HUDEP-2 (cell line): ENCODE measurements at regions not wholly inside any gene's neighbourhood (a gene's known extent, or its start where the extent isn't known, plus 50 kb on each side); places are given as distances from the start of the nearest gene placed in this dataset.

Experiments
- DNase-seq, 76 experiments: peaks; one replicate each; lab custom pipeline; 2025; ENCODE audit not compliant: unreplicated experiment in 76 of 76; lab: John Stamatoyannopoulos, UW

GRCh38 chr2:144678736-144679135 is 158.8 kb upstream of the ZEB2 start:
- no peak for DNase-seq

DNA sequence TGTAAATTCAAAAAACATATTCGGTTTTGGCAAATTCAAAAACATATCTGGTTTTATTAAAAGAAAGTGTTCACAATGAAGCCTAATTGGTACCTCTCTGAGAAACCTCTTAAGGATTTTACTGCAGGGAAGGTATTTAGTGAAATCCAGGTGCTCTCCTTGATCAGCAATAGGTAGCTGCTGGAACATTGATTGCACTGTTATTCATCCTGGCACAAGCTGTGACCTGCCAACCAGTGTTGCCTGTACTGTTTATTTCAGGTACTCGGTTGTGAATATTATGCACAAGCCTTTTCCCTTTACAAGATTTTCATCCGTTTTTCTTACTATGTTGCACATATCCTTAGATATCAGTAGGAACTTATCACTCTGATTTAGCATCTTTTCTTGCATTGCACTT is 155.8 kb upstream of the ZEB2 start:
- DNase-seq = no peak

- DNase-seq = no peak
These were observed 155.4 kb upstream of the ZEB2 start for GRCh38 chr2:144675331-144675730.

GRCh38 chr2:144674071-144674470 is 154.2 kb upstream of the ZEB2 start:
- no peak for DNase-seq

- no peak for DNase-seq
These were observed 153.5 kb upstream of the ZEB2 start for GRCh38 chr2:144673456-144673855.

GRCh38 chr2:144671695-144672455 is 152.0 kb upstream of the ZEB2 start:
- no peak for DNase-seq

- no peak for DNase-seq
These were observed 150.8 kb upstream of the ZEB2 start for GRCh38 chr2:144670738-144671137.

- DNase-seq = no peak
These were observed 150.2 kb upstream of the ZEB2 start for GRCh38 chr2:144670080-144670479.

DNA sequence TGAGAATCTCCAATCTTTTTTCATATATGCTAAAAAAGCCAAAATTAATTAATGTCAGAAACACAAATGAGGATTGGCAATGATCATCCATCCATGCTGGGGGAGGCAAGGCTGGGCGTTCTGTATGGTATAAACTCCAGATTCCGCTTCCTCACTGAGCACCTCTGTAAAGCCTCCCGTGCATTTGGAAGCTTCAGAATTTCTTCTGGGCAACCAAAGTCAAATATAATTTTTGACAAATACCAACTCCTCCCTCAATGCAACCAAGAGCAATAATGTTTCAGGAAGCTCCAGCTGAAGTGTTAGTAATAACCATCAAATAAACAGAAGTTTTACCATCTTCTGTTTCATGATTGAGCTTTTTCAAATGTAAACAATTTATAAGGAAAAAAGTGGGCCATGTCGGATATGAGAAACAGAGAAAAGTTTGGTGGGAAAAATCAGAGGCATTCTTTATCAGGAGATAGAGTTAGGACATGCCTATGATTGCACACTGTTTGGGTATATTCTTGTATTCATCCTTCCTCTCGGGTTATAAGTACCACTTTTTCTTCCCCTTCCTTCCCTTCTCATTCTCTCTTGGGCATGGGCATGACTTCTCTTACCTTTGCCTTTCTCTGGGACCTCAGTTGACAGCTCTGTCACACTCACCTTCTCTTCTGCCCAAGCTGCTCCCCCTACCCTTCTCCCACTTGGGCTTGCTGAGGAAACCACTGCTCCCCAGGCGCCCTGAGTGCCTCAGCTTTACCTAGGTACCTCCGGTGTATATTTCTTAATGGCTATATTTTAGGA is 149.5 kb upstream of the ZEB2 start:
- no peak for DNase-seq

DNA sequence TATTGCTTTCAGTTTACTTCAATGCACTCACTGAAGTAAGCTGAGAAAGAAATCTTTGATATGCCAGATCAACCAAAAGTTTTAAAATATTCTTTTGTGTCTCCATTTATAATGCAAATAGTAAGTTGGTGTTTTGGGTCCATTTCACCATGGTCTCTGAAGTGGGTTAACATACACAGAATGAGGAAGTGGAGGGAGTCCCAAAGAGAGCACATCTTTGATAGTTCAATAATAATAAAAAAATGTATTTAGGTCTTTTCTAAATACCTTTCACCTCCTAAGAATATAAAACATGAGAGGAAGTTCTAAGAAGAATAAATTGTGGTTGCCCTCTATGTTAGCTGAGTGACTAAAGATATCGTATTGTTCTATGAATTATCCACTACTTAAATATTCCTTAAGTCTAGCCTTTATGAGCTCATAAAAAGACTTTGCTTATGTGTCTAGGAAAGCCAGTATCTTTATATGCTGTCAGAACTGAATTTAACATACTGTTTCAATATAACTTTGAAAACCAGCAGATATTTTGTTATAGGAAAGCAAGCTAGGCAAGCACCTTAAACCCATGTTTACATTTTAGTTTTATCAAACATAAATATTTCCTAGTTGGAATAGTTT is 148.7 kb upstream of the ZEB2 start:
- DNase-seq = no peak

- no peak for DNase-seq
These were observed 146.1 kb upstream of the ZEB2 start for GRCh38 chr2:144666032-144666431.

GRCh38 chr2:144663207-144663606 is 143.3 kb upstream of the ZEB2 start:
- DNase-seq = no peak

- peak in 7 of 76 experiments; percentile 4 to 32 (median 11) for DNase-seq
These were observed 140.8 kb upstream of the ZEB2 start for GRCh38 chr2:144660518-144661316.

- peak in 10 of 76 experiments; percentile 10 to 68 (median 34) for DNase-seq
These were observed 139.9 kb upstream of the ZEB2 start for GRCh38 chr2:144659731-144660275.

DNA sequence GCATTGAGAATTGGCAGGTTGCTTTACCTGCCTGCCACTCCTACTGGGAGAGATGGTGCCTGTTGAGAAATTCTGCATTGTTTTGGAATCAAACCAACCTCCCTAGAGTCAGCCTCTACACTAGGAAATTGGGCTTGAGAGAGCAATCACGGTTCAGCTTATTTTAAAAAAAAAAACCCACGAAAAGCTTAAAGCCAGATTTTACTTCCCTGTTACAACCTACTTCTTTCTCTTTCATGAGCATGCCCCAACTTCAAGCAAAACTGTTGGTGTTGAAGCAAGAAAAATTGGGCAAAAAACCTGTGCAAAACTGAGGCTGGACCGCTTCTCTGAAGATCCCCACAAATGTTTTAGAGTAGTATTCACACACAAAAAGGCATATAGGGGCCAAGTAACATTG is 134.6 kb upstream of the ZEB2 start:
- DNase-seq = no peak

- DNase-seq = no peak
These were observed 131.0 kb upstream of the ZEB2 start for GRCh38 chr2:144650907-144651306.

DNA sequence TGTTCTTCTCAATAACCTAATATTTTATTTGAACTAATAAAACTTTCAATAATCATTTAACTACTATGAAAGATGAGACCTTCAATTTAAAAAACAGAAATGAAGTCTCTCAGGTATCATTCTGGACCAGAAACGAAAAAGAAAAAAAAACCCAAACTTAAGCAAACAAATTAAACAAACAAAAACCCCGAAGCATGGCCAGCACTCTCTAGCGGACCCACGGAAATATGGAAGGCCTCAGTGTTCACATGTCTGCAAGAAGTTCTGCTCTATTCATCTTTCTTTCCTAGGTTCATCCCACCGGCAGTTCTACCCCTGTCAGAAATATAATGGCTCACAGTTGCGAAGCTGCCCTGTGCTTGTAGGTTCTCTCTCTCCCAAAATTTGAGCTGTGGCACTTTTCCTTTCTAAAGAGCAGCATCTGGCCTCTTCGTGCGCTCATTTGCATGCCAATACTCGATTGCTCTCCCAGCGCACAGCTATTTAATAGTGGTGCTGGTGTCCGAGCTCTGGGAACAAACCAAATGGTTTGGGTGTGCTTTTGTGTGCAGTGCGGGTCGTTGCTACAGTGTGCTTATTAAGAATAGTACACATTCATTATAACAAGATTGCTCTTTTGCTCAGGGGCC is 129.0 kb upstream of the ZEB2 start:
- DNase-seq = no peak

- DNase-seq = no peak
These were observed 125.3 kb upstream of the ZEB2 start for GRCh38 chr2:144645083-144645778.

GRCh38 chr2:144644549-144644948 is 124.6 kb upstream of the ZEB2 start:
- DNase-seq = no peak
